ENCODE measurements at regions not wholly inside any gene's neighbourhood (a gene's known extent, or its start where the extent isn't known, plus 50 kb on each side); places are given as distances from the start of the nearest gene placed in this dataset.

GRCh38 chr20:53824779-53825178, 231.1 kb upstream of the ZNF217 start:
- DNase-seq (no peak), FAIRE-seq (no peak)
- no peaks in the 10 kb centered on the region for H3K27me3 ChIP-seq (ENCODE audit: control insufficient read depth, insufficient read depth, low read length)
- TF ChIP-seq CTCF (IDR thresholded peaks at IDR 0.05; ENCODE audit: borderline replicate concordance, extremely low read depth, insufficient read depth) = no peak
- H3K9ac ChIP-seq (ENCODE audit: low read length in 3 of 3) = no peak overlapping the region
- intact Hi-C loops (cut with DNase I) = no loop called here
- H3K36me3 ChIP-seq (ENCODE audit: control insufficient read depth in 2 of 3, insufficient read depth in 3 of 3, low read length in 3 of 3) = no peaks in the 10 kb centered on the region
- no peak overlapping the region for H3K4me3 ChIP-seq (ENCODE audit: low read length in 3 of 3)
- no peak overlapping the region for H3K27ac ChIP-seq (ENCODE audit: low read depth in 2 of 2, low read length in 2 of 2)
- no peaks in the 10 kb centered on the region for H3K9me3 ChIP-seq (ENCODE audit: control insufficient read depth in 2 of 3, insufficient read depth in 1 of 3, low read length in 3 of 3)
- H3K4me1 ChIP-seq (ENCODE audit: control insufficient read depth in 2 of 3, insufficient read depth in 2 of 3, low read depth in 1 of 3, low read length in 3 of 3) = peaks cover 7 to 20% (median 18%) of the 10 kb centered on the region in 3 donors

GRCh38 chr20:53823121-53823764, 229.6 kb upstream of the ZNF217 start:
- no peak for DNase-seq
- Histone ChIP-seq H3K27me3 (ENCODE audit: control insufficient read depth, insufficient read depth, low read length) (no peaks in the 10 kb centered on the region), H3K36me3 (ENCODE audit: control insufficient read depth in 2 of 3, insufficient read depth in 3 of 3, low read length in 3 of 3) (no peaks in the 10 kb centered on the region), H3K27ac (ENCODE audit: low read depth in 2 of 2, low read length in 2 of 2) (no peak overlapping the region), H3K9ac (ENCODE audit: low read length in 3 of 3) (no peak overlapping the region), H3K4me1 (ENCODE audit: control insufficient read depth in 2 of 3, insufficient read depth in 2 of 3, low read depth in 1 of 3, low read length in 3 of 3) (peaks cover 4 to 8% (median 4%) of the 10 kb centered on the region in 3 donors), H3K9me3 (ENCODE audit: control insufficient read depth in 2 of 3, insufficient read depth in 1 of 3, low read length in 3 of 3) (no peaks in the 10 kb centered on the region), H3K4me3 (ENCODE audit: low read length in 3 of 3) (no peak overlapping the region)
- intact Hi-C loops (cut with DNase I) = no loop called here
- FAIRE-seq = no peak
- no peak for TF ChIP-seq CTCF (IDR thresholded peaks at IDR 0.05; ENCODE audit: borderline replicate concordance, extremely low read depth, insufficient read depth)

- FAIRE-seq (no peak), DNase-seq (no peak)
Measured at GRCh38 chr20:53822534-53822933, 228.9 kb upstream of the ZNF217 start.

More at GRCh38 chr20:53822534-53822933, 228.9 kb upstream of the ZNF217 start:
- no peaks in the 10 kb centered on the region for H3K27me3 ChIP-seq (ENCODE audit: control insufficient read depth, insufficient read depth, low read length)
- H3K4me1 ChIP-seq (ENCODE audit: control insufficient read depth in 2 of 3, insufficient read depth in 2 of 3, low read depth in 1 of 3, low read length in 3 of 3) = peaks cover 0 to 5% (median 4%) of the 10 kb centered on the region in 3 donors
- no peaks in the 10 kb centered on the region for H3K9me3 ChIP-seq (ENCODE audit: control insufficient read depth in 2 of 3, insufficient read depth in 1 of 3, low read length in 3 of 3)
- H3K9ac ChIP-seq (ENCODE audit: low read length in 3 of 3) = no peak overlapping the region
- H3K4me3 ChIP-seq (ENCODE audit: low read length in 3 of 3) = no peak overlapping the region
- no peak overlapping the region for H3K27ac ChIP-seq (ENCODE audit: low read depth in 2 of 2, low read length in 2 of 2)
- intact Hi-C loops (cut with DNase I) = no loop called here
- no peak for TF ChIP-seq CTCF (IDR thresholded peaks at IDR 0.05; ENCODE audit: borderline replicate concordance, extremely low read depth, insufficient read depth)
- no peaks in the 10 kb centered on the region for H3K36me3 ChIP-seq (ENCODE audit: control insufficient read depth in 2 of 3, insufficient read depth in 3 of 3, low read length in 3 of 3)

Data from kidney (tissue), 13 donors.